ENCODE measurements at regions not wholly inside any gene's neighbourhood (a gene's known extent, or its start where the extent isn't known, plus 50 kb on each side); places are given as distances from the start of the nearest gene placed in this dataset.

GRCh38 chr5:15117688-15118087 lies 246.1 kb upstream of the ANKH start:
- intact Hi-C loops (cut with DNase I): no loop called here
- no peak for DNase-seq
- Histone ChIP-seq H3K9ac (ENCODE audit: low read depth in 2 of 2, low read length in 2 of 2) (no peak overlapping the region), H3K4me1 (no peaks in the 10 kb centered on the region), H3K36me3 (no peaks in the 10 kb centered on the region), H3K27me3 (no peaks in the 10 kb centered on the region), H3K9me3 (no peaks in the 10 kb centered on the region), H3K4me3 (no peak overlapping the region), H3K27ac (no peak overlapping the region)
- TF ChIP-seq, protein P1, sequence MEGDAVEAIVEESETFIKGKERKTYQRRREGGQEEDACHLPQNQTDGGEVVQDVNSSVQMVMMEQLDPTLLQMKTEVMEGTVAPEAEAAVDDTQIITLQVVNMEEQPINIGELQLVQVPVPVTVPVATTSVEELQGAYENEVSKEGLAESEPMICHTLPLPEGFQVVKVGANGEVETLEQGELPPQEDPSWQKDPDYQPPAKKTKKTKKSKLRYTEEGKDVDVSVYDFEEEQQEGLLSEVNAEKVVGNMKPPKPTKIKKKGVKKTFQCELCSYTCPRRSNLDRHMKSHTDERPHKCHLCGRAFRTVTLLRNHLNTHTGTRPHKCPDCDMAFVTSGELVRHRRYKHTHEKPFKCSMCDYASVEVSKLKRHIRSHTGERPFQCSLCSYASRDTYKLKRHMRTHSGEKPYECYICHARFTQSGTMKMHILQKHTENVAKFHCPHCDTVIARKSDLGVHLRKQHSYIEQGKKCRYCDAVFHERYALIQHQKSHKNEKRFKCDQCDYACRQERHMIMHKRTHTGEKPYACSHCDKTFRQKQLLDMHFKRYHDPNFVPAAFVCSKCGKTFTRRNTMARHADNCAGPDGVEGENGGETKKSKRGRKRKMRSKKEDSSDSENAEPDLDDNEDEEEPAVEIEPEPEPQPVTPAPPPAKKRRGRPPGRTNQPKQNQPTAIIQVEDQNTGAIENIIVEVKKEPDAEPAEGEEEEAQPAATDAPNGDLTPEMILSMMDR (IDR thresholded peaks at IDR 0.05): no peak

GRCh38 chr5:15116996-15117395 lies 245.4 kb upstream of the ANKH start:
- H3K4me3 ChIP-seq: no peak overlapping the region
- DNase-seq: no peak
- no peaks in the 10 kb centered on the region for H3K4me1 ChIP-seq
- H3K9me3 ChIP-seq: no peaks in the 10 kb centered on the region
- intact Hi-C loops (cut with DNase I): no loop called here
- H3K36me3 ChIP-seq: no peaks in the 10 kb centered on the region
- no peak overlapping the region for H3K27ac ChIP-seq
- TF ChIP-seq, protein P1 (IDR thresholded peaks at IDR 0.05): no peak
- H3K9ac ChIP-seq (ENCODE audit: low read depth in 2 of 2, low read length in 2 of 2): no peak overlapping the region
- H3K27me3 ChIP-seq: no peaks in the 10 kb centered on the region

GRCh38 chr5:15106530-15107283 lies 235.1 kb upstream of the ANKH start:
- Histone ChIP-seq H3K36me3 (no peaks in the 10 kb centered on the region), H3K9ac (ENCODE audit: low read depth in 2 of 2, low read length in 2 of 2) (no peak overlapping the region), H3K27ac (no peak overlapping the region), H3K4me3 (no peak overlapping the region), H3K4me1 (no peaks in the 10 kb centered on the region), H3K9me3 (no peaks in the 10 kb centered on the region), H3K27me3 (no peaks in the 10 kb centered on the region)
- DNase-seq: no peak
- TF ChIP-seq, protein P1 (IDR thresholded peaks at IDR 0.05): no peak
- intact Hi-C loops (cut with DNase I): no loop called here

- peak; percentile 47 for DNase-seq
Observed at GRCh38 chr5:15105799-15106393, 234.3 kb upstream of the ANKH start.

GRCh38 chr5:15103864-15104263 lies 232.3 kb upstream of the ANKH start:
- Histone ChIP-seq H3K36me3 (no peaks in the 10 kb centered on the region), H3K9ac (ENCODE audit: low read depth in 2 of 2, low read length in 2 of 2) (no peak overlapping the region), H3K4me3 (no peak overlapping the region), H3K27me3 (no peaks in the 10 kb centered on the region), H3K27ac (no peak overlapping the region), H3K9me3 (no peaks in the 10 kb centered on the region), H3K4me1 (no peaks in the 10 kb centered on the region)
- TF ChIP-seq, protein P1 (IDR thresholded peaks at IDR 0.05): no peak
- intact Hi-C loops (cut with DNase I): no loop called here
- no peak for DNase-seq

More at GRCh38 chr5:15105799-15106393, 234.3 kb upstream of the ANKH start:
- intact Hi-C loops (cut with DNase I): no loop called here
- no peak overlapping the region for H3K27ac ChIP-seq
- H3K4me1 ChIP-seq: no peaks in the 10 kb centered on the region
- H3K9ac ChIP-seq (ENCODE audit: low read depth in 2 of 2, low read length in 2 of 2): no peak overlapping the region
- H3K4me3 ChIP-seq: no peak overlapping the region
- TF ChIP-seq, protein P1 (IDR thresholded peaks at IDR 0.05): peak; percentile 76
- no peaks in the 10 kb centered on the region for H3K9me3 ChIP-seq
- H3K36me3 ChIP-seq: no peaks in the 10 kb centered on the region
- H3K27me3 ChIP-seq: no peaks in the 10 kb centered on the region
